Tibial nerve (tissue), 4 donors: ENCODE measurements at regions not wholly inside any gene's neighbourhood (a gene's known extent, or its start where the extent isn't known, plus 50 kb on each side); places are given as distances from the start of the nearest gene placed in this dataset.

Experiments used
- CTCF ChIP-seq, 5 experiments: fragments of 200-600 bp in 3 of 5; fragments of 450-650 bp in 2 of 5; sonication (generic) in 3 of 5; IDR thresholded peaks; one replicate each; pipeline ENCODE4 v1.5.1; 2016 to 2019; ENCODE audit warnings: antibody characterized with exemption in 5 of 5, mild to moderate bottlenecking in 3 of 5, moderate library complexity in 2 of 5
- EP300 ChIP-seq, 2 donors: sonication (generic); formaldehyde crosslinking; IDR thresholded peaks; one replicate each; pipeline ENCODE4 v1.6.1; 2017; ENCODE audit warnings: antibody characterized with exemption in 2 of 2, mild to moderate bottlenecking in 1 of 2
- POLR2A ChIP-seq, 2 donors: fragments of 450-650 bp; IDR thresholded peaks; one replicate each; pipeline ENCODE4 v1.6.1; 2017; ENCODE audit warnings: antibody characterized with exemption in 2 of 2, mild to moderate bottlenecking in 2 of 2, moderate library complexity in 2 of 2

GRCh38 chr10:118409295-118409694 lies 67.2 kb upstream of the FAM204A start:
- TF ChIP-seq CTCF (IDR thresholded peaks at IDR 0.05) (no peak), EP300 (IDR thresholded peaks at IDR 0.05) (no peak), POLR2A (IDR thresholded peaks at IDR 0.05) (no peak)
